GM12878 (cell line): ENCODE measurements at regions not wholly inside any gene's neighbourhood (a gene's known extent, or its start where the extent isn't known, plus 50 kb on each side); places are given as distances from the start of the nearest gene placed in this dataset.

Experiments
- ATAC-seq: fragments of 200-7000 bp; cut with Tn5 transposase; 3 replicates; pipeline ENCODE4 v1.9.1; 2020; ENCODE audit warnings: mild to moderate bottlenecking, moderate library complexity
- BruUV-seq: library from RNA; stranded (reverse); fragments of 400-500 nt; replicated peaks from 2 replicates; lab custom pipeline; 2021; lab: Mats Ljungman, UMichigan
- CTCF ChIA-PET: fragments of 300-600 bp; sonication (Branson Sonifier 250); formaldehyde crosslinking; extraction: SDS; loops from one replicate; lab custom pipeline; 2021; ENCODE audit warnings: inconsistent platforms; lab: Yijun Ruan, JAX
- POLR2A ChIA-PET: fragments of 350-600 bp; formaldehyde crosslinking; extraction: SDS; loops from one replicate; lab custom pipeline; 2021; ENCODE audit warnings: inconsistent platforms; lab: Charles Lee
- RAD21 ChIA-PET: fragments of 300-600 bp; sonication (Branson Sonifier 250); formaldehyde crosslinking; loops from one replicate; lab custom pipeline; 2023; ENCODE audit warnings: antibody characterized with exemption; ENCODE audit not compliant: unreplicated experiment; lab: Charles Lee
- SMC1A ChIA-PET: fragments of 300-600 bp; sonication (Branson Sonifier 250); formaldehyde crosslinking; loops from one replicate; lab custom pipeline; 2023; ENCODE audit not compliant: unreplicated experiment, uncharacterized antibody; lab: Charles Lee
- DNase-seq: peaks from one replicate; pipeline ENCODE4 v3.0.0-alpha.2; 2011; ENCODE audit warnings: low read depth, low spot score
- FAIRE-seq: peaks from 3 replicates; lab custom pipeline; 2011; peaks lifted over from hg19 to GRCh38; lab: Jason Lieb, UNC
- H2AFZ ChIP-seq: 2 replicates; pipeline ENCODE4 v1.6.0; 2011; ENCODE audit warnings: low read depth, low read length, control low read depth; ENCODE audit not compliant: control insufficient read depth
- H3K27ac ChIP-seq: 2 replicates; pipeline ENCODE4 v1.5.1; 2011; ENCODE audit warnings: control low read depth; ENCODE audit not compliant: control insufficient read depth, insufficient read depth
- H3K27me3 ChIP-seq, 2 experiments: replicated peaks in 1 of 2; 2 replicates each; pipeline versions ENCODE4 v1.6.0 to v1.6.1; 2011; ENCODE audit warnings: low read length in 1 of 2; ENCODE audit not compliant: control insufficient read depth in 2 of 2, insufficient read depth in 2 of 2
- H3K36me3 ChIP-seq, 2 experiments: 2 replicates each; pipeline ENCODE4 v1.5.1; 2011; ENCODE audit warnings: low read length in 1 of 2; ENCODE audit not compliant: control insufficient read depth in 2 of 2, insufficient read depth in 2 of 2
- H3K4me1 ChIP-seq: 2 replicates; pipeline ENCODE4 v1.6.1; 2011; ENCODE audit warnings: mild to moderate bottlenecking, low read length, moderate library complexity, mixed read lengths; ENCODE audit not compliant: control insufficient read depth, insufficient read depth
- H3K4me2 ChIP-seq: 2 replicates; pipeline ENCODE4 v1.6.0; 2011; ENCODE audit warnings: control low read depth; ENCODE audit not compliant: control insufficient read depth, insufficient read depth
- H3K4me3 ChIP-seq: fragments of 200-600 bp; sonication (generic); 2 replicates; pipeline ENCODE4 v1.5.1; 2016
- H3K79me2 ChIP-seq: 2 replicates; pipeline ENCODE4 v1.6.0; 2011; ENCODE audit warnings: low read length; ENCODE audit not compliant: control insufficient read depth, insufficient read depth
- H3K9ac ChIP-seq: 2 replicates; pipeline ENCODE4 v1.8.0; 2011; ENCODE audit warnings: low read length, control low read depth, mixed read lengths; ENCODE audit not compliant: control insufficient read depth, insufficient read depth
- H3K9me3 ChIP-seq: replicated peaks from 3 replicates; pipeline ENCODE4 v1.5.1; 2011; ENCODE audit warnings: mild to moderate bottlenecking, low read length; ENCODE audit not compliant: control insufficient read depth, insufficient read depth
- H4K20me1 ChIP-seq: 2 replicates; pipeline ENCODE4 v1.6.0; 2011; ENCODE audit not compliant: control insufficient read depth, insufficient read depth
- CEBPB ChIP-seq, 2 experiments: fragments of 150-350 bp in 1 of 2; IDR thresholded peaks; 2 replicates each; pipeline ENCODE4 v1.6.1; 2012 to 2014; ENCODE audit warnings: low read depth in 2 of 2, low read length in 2 of 2, borderline replicate concordance in 1 of 2, inconsistent platforms in 1 of 2
- CHD2 ChIP-seq: IDR thresholded peaks from 2 replicates; pipeline ENCODE4 v1.6.1; 2011; ENCODE audit warnings: low read depth, low read length, improper control_type of control experiment, borderline replicate concordance
- FOS ChIP-seq: IDR thresholded peaks from 3 replicates; pipeline ENCODE4 v1.6.1; 2011; ENCODE audit warnings: borderline replicate concordance; ENCODE audit not compliant: insufficient read length; ENCODE audit errors: extremely low read depth
- HDAC6 ChIP-seq: fragments of 200-600 bp; sonication (generic); IDR thresholded peaks from one replicate; pipeline ENCODE4 v1.8.0; 2017; ENCODE audit warnings: antibody characterized with exemption; ENCODE audit not compliant: unreplicated experiment
- MTA2 ChIP-seq: fragments of 450-650 bp; IDR thresholded peaks from 2 replicates; pipeline ENCODE4 v1.6.1; 2016; ENCODE audit warnings: low read depth, mild to moderate bottlenecking, moderate library complexity
- RCOR1 ChIP-seq: conservative IDR thresholded peaks from 2 replicates; pipeline ENCODE4 v1.6.1; 2012; ENCODE audit warnings: low read depth, low read length, improper control_type of control experiment
- RFX5 ChIP-seq: IDR thresholded peaks from 2 replicates; pipeline ENCODE4 v1.6.1; 2011; ENCODE audit warnings: low read depth, low read length, improper control_type of control experiment
- STAT3 ChIP-seq: IDR thresholded peaks from 2 replicates; pipeline ENCODE4 v1.6.1; 2011; ENCODE audit warnings: low read depth, low read length, improper control_type of control experiment
- TCF3 ChIP-seq: IDR thresholded peaks from 2 replicates; pipeline ENCODE4 v1.6.1; 2012; ENCODE audit warnings: low read depth, mild to moderate bottlenecking, low read length, borderline replicate concordance; ENCODE audit not compliant: insufficient read depth
- ZBED1 ChIP-seq: IDR thresholded peaks from 2 replicates; pipeline ENCODE4 v1.6.1; 2016; ENCODE audit warnings: borderline replicate concordance
- ZNF207 ChIP-seq: fragments of 450-650 bp; IDR thresholded peaks from 2 replicates; pipeline ENCODE4 v1.6.1; 2014; ENCODE audit warnings: antibody characterized with exemption, mild to moderate bottlenecking, borderline replicate concordance
- ZNF274 ChIP-seq: IDR thresholded peaks from one replicate; pipeline ENCODE4 v1.8.0; 2011; ENCODE audit not compliant: insufficient read length, insufficient read depth
- WGBS: methylation state at CpG from one replicate; pipeline ENCODE4 v1.1.6; 2016; ENCODE audit warnings: low lambda C conversion rate; ENCODE audit not compliant: insufficient replicate concordance, insufficient coverage; ENCODE audit errors: missing lambda C conversion rate; 5-methylcytosine and 5-hydroxymethylcytosine counted together
- in situ Hi-C: fragments of 300-500 bp; cut with MboI; formaldehyde crosslinking; loops from 9 replicates; pipeline ENCODE4 v1.14.3; 2018; ENCODE audit warnings: mixed read lengths
- intact Hi-C: fragments of 100-400 bp; cut with micrococcal nuclease; formaldehyde crosslinking; loops from one replicate; pipeline ENCODE4 v1.14.2; 2022; ENCODE audit not compliant: unreplicated experiment
- TF ChIP-seq, protein P1 (sequence below): IDR thresholded peaks from 2 replicates; pipeline ENCODE4 v1.6.1; 2011; ENCODE audit warnings: mild to moderate bottlenecking, low read depth, low read length, moderate library complexity; ENCODE audit not compliant: insufficient replicate concordance
- TF ChIP-seq, protein P2 (sequence below): fragments of 450-650 bp; IDR thresholded peaks from 2 replicates; pipeline ENCODE4 v1.6.1; 2014; ENCODE audit warnings: mild to moderate bottlenecking

DNA sequence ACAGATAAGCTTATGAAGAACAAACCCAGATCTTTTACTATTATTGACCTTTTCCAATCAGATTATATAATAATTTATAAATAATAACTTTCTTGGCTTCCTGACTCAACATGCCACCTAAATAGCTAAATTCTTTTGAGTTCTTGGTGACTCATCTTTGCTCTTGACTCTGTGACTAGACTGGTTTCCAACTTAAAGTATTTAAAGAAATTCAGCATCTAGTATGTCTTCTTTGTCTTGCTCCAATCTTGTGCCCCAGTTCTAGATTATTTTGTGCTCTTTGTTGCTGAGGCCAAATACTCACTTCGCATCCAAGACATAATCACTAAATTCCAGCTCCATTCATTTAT lies 483.2 kb upstream of the TBL1XR1 start:
- H3K9ac ChIP-seq: no peak overlapping the region
- no peaks in the 10 kb centered on the region for H3K9me3 ChIP-seq
- no peak overlapping the region for H2AFZ ChIP-seq
- H3K36me3 ChIP-seq: no peaks in the 10 kb centered on the region
- in situ Hi-C loops (no loop called here), intact Hi-C loops (no loop called here)
- no peaks in the 10 kb centered on the region for H3K27me3 ChIP-seq
- H3K4me1 ChIP-seq: no peaks in the 10 kb centered on the region
- no peak for DNase-seq
- H3K4me3 ChIP-seq: no peak overlapping the region
- no peaks in the 10 kb centered on the region for H3K79me2 ChIP-seq
- RAD21 ChIA-PET: no interaction called here
- no peak for FAIRE-seq
- TF ChIP-seq ZNF207 (no peak), HDAC6 (no peak)
- TF ChIP-seq, protein P1, sequence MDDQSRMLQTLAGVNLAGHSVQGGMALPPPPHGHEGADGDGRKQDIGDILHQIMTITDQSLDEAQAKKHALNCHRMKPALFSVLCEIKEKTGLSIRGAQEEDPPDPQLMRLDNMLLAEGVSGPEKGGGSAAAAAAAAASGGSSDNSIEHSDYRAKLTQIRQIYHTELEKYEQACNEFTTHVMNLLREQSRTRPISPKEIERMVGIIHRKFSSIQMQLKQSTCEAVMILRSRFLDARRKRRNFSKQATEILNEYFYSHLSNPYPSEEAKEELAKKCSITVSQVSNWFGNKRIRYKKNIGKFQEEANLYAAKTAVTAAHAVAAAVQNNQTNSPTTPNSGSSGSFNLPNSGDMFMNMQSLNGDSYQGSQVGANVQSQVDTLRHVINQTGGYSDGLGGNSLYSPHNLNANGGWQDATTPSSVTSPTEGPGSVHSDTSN: no peak
- no peak overlapping the region for H3K27ac ChIP-seq
- POLR2A ChIA-PET: no interaction called here
- SMC1A ChIA-PET: no interaction called here
- CTCF ChIA-PET: no interaction called here
- no peak overlapping the region for H3K4me2 ChIP-seq
- ATAC-seq: no peak
- no TSS peak for BruUV-seq
- no peaks in the 10 kb centered on the region for H4K20me1 ChIP-seq
- WGBS: 25% methylated on average over 1 of the region's 1 CpG

DNA sequence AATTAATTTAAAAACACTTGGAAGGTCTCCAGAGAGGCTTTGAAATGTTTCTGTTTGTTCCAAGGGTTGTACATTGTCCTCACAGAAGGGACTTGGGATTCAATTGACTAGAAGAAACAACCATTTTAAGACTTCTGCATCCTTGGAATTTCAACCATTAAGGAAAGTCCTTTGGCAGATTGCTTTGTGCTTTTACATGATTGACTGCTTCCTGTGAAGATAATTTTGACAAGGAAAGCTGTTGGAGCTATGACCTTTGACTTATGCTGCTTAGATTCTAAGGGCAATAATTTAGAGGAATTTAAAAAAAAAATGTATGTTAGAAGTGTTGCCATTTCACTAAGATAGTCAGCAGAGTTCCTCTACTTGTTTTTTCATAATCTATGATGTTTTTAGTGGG lies 483.9 kb upstream of the TBL1XR1 start:
- RAD21 ChIA-PET: no interaction called here
- H3K36me3 ChIP-seq: no peaks in the 10 kb centered on the region
- H3K9me3 ChIP-seq: no peaks in the 10 kb centered on the region
- H3K27me3 ChIP-seq: no peaks in the 10 kb centered on the region
- no peak overlapping the region for H3K9ac ChIP-seq
- no peak for FAIRE-seq
- in situ Hi-C loops (no loop called here), intact Hi-C loops (no loop called here)
- BruUV-seq: no TSS peak
- H4K20me1 ChIP-seq: no peaks in the 10 kb centered on the region
- no peak overlapping the region for H3K4me3 ChIP-seq
- CTCF ChIA-PET: interaction anchor here (1.1 kb wide), 1 partner anchor 9 kb away, joined by 3 read pairs; no protein-coding TSS in a partner anchor
- ATAC-seq: no peak
- H2AFZ ChIP-seq: no peak overlapping the region
- H3K4me1 ChIP-seq: no peaks in the 10 kb centered on the region
- H3K79me2 ChIP-seq: no peaks in the 10 kb centered on the region
- DNase-seq: no peak
- SMC1A ChIA-PET: no interaction called here
- no peak overlapping the region for H3K4me2 ChIP-seq
- POLR2A ChIA-PET: no interaction called here
- H3K27ac ChIP-seq: no peak overlapping the region
- TF ChIP-seq FOS (no peak), RCOR1 (no peak), MTA2 (no peak), CHD2 (no peak), TCF3 (no peak), ZBED1 (no peak), STAT3 (no peak), ZNF274 (no peak), RFX5 (no peak), CEBPB (IDR thresholded peaks at IDR 0.05; ENCODE audit: borderline replicate concordance in 1 of 2, low read depth in 2 of 2, low read length in 2 of 2) (no peak)
- TF ChIP-seq, protein P2, sequence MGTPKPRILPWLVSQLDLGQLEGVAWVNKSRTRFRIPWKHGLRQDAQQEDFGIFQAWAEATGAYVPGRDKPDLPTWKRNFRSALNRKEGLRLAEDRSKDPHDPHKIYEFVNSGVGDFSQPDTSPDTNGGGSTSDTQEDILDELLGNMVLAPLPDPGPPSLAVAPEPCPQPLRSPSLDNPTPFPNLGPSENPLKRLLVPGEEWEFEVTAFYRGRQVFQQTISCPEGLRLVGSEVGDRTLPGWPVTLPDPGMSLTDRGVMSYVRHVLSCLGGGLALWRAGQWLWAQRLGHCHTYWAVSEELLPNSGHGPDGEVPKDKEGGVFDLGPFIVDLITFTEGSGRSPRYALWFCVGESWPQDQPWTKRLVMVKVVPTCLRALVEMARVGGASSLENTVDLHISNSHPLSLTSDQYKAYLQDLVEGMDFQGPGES: no peak
